MM.1S (cell line): ENCODE measurements at regions not wholly inside any gene's neighbourhood (a gene's known extent, or its start where the extent isn't known, plus 50 kb on each side); places are given as distances from the start of the nearest gene placed in this dataset.

Experiments
- EZH2 ChIP-seq: fragments of 300-600 bp; sonication (generic); optimal IDR thresholded peaks from 2 replicates; pipeline ENCODE3; 2017; ENCODE audit warnings: low read depth, mild to moderate bottlenecking, antibody characterized with exemption, low read length, mixed read lengths
- TF ChIP-seq, protein P1 (sequence below): fragments of 300-600 bp; sonication (generic); IDR thresholded peaks from 2 replicates; pipeline ENCODE4 v1.5.1; 2016; ENCODE audit warnings: antibody characterized with exemption, low read length, mixed read lengths

DNA sequence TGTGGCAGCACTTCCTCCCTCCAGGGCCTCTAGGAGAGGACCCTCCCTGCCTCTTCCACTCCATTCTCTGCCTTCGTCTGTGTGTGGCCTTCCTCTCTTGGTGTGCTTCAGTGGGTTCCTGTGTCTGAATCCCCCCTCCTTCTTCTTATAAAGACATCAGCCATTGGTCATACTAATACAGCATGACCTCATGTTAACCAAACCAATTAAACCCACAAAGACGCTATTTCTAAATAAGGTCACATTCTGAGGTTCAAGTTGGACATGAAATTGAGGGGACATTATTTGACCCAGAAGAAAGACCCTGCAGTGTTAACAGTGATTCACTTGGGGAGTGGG is 398.6 kb downstream of the SHANK2 start:
- TF ChIP-seq, protein P1, sequence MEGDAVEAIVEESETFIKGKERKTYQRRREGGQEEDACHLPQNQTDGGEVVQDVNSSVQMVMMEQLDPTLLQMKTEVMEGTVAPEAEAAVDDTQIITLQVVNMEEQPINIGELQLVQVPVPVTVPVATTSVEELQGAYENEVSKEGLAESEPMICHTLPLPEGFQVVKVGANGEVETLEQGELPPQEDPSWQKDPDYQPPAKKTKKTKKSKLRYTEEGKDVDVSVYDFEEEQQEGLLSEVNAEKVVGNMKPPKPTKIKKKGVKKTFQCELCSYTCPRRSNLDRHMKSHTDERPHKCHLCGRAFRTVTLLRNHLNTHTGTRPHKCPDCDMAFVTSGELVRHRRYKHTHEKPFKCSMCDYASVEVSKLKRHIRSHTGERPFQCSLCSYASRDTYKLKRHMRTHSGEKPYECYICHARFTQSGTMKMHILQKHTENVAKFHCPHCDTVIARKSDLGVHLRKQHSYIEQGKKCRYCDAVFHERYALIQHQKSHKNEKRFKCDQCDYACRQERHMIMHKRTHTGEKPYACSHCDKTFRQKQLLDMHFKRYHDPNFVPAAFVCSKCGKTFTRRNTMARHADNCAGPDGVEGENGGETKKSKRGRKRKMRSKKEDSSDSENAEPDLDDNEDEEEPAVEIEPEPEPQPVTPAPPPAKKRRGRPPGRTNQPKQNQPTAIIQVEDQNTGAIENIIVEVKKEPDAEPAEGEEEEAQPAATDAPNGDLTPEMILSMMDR: no peak
- TF ChIP-seq EZH2: no peak
